ENCODE measurements at regions not wholly inside any gene's neighbourhood (a gene's known extent, or its start where the extent isn't known, plus 50 kb on each side); places are given as distances from the start of the nearest gene placed in this dataset.
"Not testable (repeated sequence)": the region's sequence is repeated elsewhere in the genome, so short reads cannot be mapped to it uniquely, and the experiment has no call there.

- DNase-seq, result no peak
Measured at GRCh38 chr2:72003796-72004195, 143.9 kb downstream of the CYP26B1 start.

GRCh38 chr2:72003124-72003523 is 144.5 kb downstream of the CYP26B1 start:
- no peak for DNase-seq

GRCh38 chr2:72001937-72002690 is 145.5 kb downstream of the CYP26B1 start:
- DNase-seq, result no peak

- DNase-seq, result no peak
Measured at GRCh38 chr2:72000110-72000509, 147.6 kb downstream of the CYP26B1 start.

- no peak for DNase-seq
Measured at GRCh38 chr2:71999580-71999979, 148.1 kb downstream of the CYP26B1 start.

- DNase-seq, result no peak
Measured at GRCh38 chr2:71997843-71998242, 149.8 kb downstream of the CYP26B1 start.

- DNase-seq, result peak; percentile 63
Measured at GRCh38 chr2:71995067-71995665, 152.5 kb downstream of the CYP26B1 start.

- no peak for DNase-seq
Measured at GRCh38 chr2:71992036-71992435, 155.6 kb downstream of the CYP26B1 start.

GRCh38 chr2:71991397-71991796 is 156.3 kb downstream of the CYP26B1 start:
- DNase-seq, result no peak

GRCh38 chr2:71990826-71991225 is 156.8 kb downstream of the CYP26B1 start:
- no peak for DNase-seq

- DNase-seq, result no peak
Measured at GRCh38 chr2:71990122-71990521, 157.5 kb downstream of the CYP26B1 start.

- DNase-seq, result no peak
Measured at GRCh38 chr2:71989671-71990070, 158.0 kb downstream of the CYP26B1 start.

- DNase-seq, result no peak
Measured at GRCh38 chr2:71988170-71988569, 159.5 kb downstream of the CYP26B1 start.

GRCh38 chr2:71976685-71977084 is 171.0 kb downstream of the CYP26B1 start:
- DNase-seq, result no peak

GRCh38 chr2:71974846-71975245 is 172.8 kb downstream of the CYP26B1 start:
- DNase-seq, result peak; percentile 45

GRCh38 chr2:71971493-71971892 is 176.2 kb downstream of the CYP26B1 start:
- DNase-seq, result no peak

GRCh38 chr2:71965530-71965929 is 182.1 kb downstream of the CYP26B1 start:
- DNase-seq, result no peak

- peak; percentile 60 for DNase-seq
Measured at GRCh38 chr2:71962911-71963694, 184.6 kb downstream of the CYP26B1 start.

GRCh38 chr2:71962350-71962749 is 185.3 kb downstream of the CYP26B1 start:
- no peak for DNase-seq

- DNase-seq, result no peak
Measured at GRCh38 chr2:71961289-71962027, 186.2 kb downstream of the CYP26B1 start.

GRCh38 chr2:71959494-71959893 is 188.2 kb downstream of the CYP26B1 start:
- no peak for DNase-seq

GRCh38 chr2:71958426-71958825 is 189.2 kb downstream of the CYP26B1 start:
- not testable (repeated sequence) for DNase-seq

All from fibroblast of skin of scalp (primary cell).